Hindlimb muscle (tissue), 1 donor: ENCODE measurements at regions not wholly inside any gene's neighbourhood (a gene's known extent, or its start where the extent isn't known, plus 50 kb on each side); places are given as distances from the start of the nearest gene placed in this dataset.
"Not testable (repeated sequence)": the region's sequence is repeated elsewhere in the genome, so short reads cannot be mapped to it uniquely, and the experiment has no call there.

ENCODE experiments used
- DNase-seq: peaks from one replicate; pipeline ENCODE4 v3.0.0-alpha.2; 2013

- DNase-seq: no peak
Measured at GRCh38 chr1:181947441-181947840, 114.1 kb downstream of the ZNF648 start.

- peak; percentile 2 for DNase-seq
Measured at GRCh38 chr1:181936768-181937581, 124.5 kb downstream of the ZNF648 start.

GRCh38 chr1:181936269-181936668 is 125.2 kb downstream of the ZNF648 start:
- DNase-seq: no peak

GRCh38 chr1:181931873-181932272 is 129.6 kb downstream of the ZNF648 start:
- no peak for DNase-seq

- DNase-seq: no peak
Measured at GRCh38 chr1:181930187-181930586, 131.3 kb downstream of the ZNF648 start.

- DNase-seq: no peak
Measured at GRCh38 chr1:181926697-181927096, 134.8 kb downstream of the ZNF648 start.

GRCh38 chr1:181924034-181924433 is 137.5 kb downstream of the ZNF648 start:
- not testable (repeated sequence) for DNase-seq

GRCh38 chr1:181919542-181919941 is 142.0 kb downstream of the ZNF648 start:
- no peak for DNase-seq

GRCh38 chr1:181918880-181919525 is 142.5 kb downstream of the ZNF648 start:
- DNase-seq: no peak

- no peak for DNase-seq
Measured at GRCh38 chr1:181911715-181912114, 149.8 kb downstream of the ZNF648 start.

- DNase-seq: no peak
Measured at GRCh38 chr1:181910905-181911304, 150.6 kb downstream of the ZNF648 start.

- DNase-seq: no peak
Measured at GRCh38 chr1:181909010-181909409, 152.5 kb downstream of the ZNF648 start.

- no peak for DNase-seq
Measured at GRCh38 chr1:181906631-181907030, 154.9 kb downstream of the ZNF648 start.

GRCh38 chr1:181905944-181906597 is 155.4 kb downstream of the ZNF648 start:
- DNase-seq: no peak

- DNase-seq: no peak
Measured at GRCh38 chr1:181898773-181899172, 162.7 kb downstream of the ZNF648 start.

- DNase-seq: no peak
Measured at GRCh38 chr1:181896824-181897223, 164.7 kb downstream of the ZNF648 start.

GRCh38 chr1:181894439-181894859 is 167.1 kb downstream of the ZNF648 start:
- DNase-seq: no peak

GRCh38 chr1:181893937-181894336 is 167.6 kb downstream of the ZNF648 start:
- no peak for DNase-seq

- not testable (repeated sequence) for DNase-seq
Measured at GRCh38 chr1:181893150-181893549, 168.4 kb downstream of the ZNF648 start.

- no peak for DNase-seq
Measured at GRCh38 chr1:181872562-181872961, 188.9 kb downstream of the ZNF648 start.

GRCh38 chr1:181863736-181864135 is 197.8 kb downstream of the ZNF648 start:
- DNase-seq: no peak

- DNase-seq: no peak
Measured at GRCh38 chr1:181863006-181863405, 198.5 kb downstream of the ZNF648 start.

GRCh38 chr1:181858135-181858534 is 203.4 kb downstream of the ZNF648 start:
- no peak for DNase-seq
